Loucy (cell line): ENCODE measurements at regions not wholly inside any gene's neighbourhood (a gene's known extent, or its start where the extent isn't known, plus 50 kb on each side); places are given as distances from the start of the nearest gene placed in this dataset.
"Not testable (repeated sequence)": the region's sequence is repeated elsewhere in the genome, so short reads cannot be mapped to it uniquely, and the experiment has no call there.

Source experiments
- EZH2phosphoT487 ChIP-seq: fragments of 200-600 bp; IDR thresholded peaks from 2 replicates; pipeline ENCODE4 v1.6.1; 2018; ENCODE audit warnings: antibody characterized with exemption, mild to moderate bottlenecking, moderate library complexity, borderline replicate concordance
- TF ChIP-seq, protein P1 (sequence below): fragments of 200-600 bp; sonication (generic); conservative IDR thresholded peaks from 2 replicates; pipeline ENCODE4 v1.5.1; 2014; ENCODE audit warnings: mild to moderate bottlenecking, antibody characterized with exemption, low read length

- TF ChIP-seq, protein P1, sequence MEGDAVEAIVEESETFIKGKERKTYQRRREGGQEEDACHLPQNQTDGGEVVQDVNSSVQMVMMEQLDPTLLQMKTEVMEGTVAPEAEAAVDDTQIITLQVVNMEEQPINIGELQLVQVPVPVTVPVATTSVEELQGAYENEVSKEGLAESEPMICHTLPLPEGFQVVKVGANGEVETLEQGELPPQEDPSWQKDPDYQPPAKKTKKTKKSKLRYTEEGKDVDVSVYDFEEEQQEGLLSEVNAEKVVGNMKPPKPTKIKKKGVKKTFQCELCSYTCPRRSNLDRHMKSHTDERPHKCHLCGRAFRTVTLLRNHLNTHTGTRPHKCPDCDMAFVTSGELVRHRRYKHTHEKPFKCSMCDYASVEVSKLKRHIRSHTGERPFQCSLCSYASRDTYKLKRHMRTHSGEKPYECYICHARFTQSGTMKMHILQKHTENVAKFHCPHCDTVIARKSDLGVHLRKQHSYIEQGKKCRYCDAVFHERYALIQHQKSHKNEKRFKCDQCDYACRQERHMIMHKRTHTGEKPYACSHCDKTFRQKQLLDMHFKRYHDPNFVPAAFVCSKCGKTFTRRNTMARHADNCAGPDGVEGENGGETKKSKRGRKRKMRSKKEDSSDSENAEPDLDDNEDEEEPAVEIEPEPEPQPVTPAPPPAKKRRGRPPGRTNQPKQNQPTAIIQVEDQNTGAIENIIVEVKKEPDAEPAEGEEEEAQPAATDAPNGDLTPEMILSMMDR = not testable (repeated sequence)
- TF ChIP-seq EZH2phosphoT487 = not testable (repeated sequence)
These were observed 122.7 kb upstream of the RNF32 start for GRCh38 chr7:156517858-156518257.
